Right atrium auricular region (tissue), 2 donors: ENCODE measurements at regions not wholly inside any gene's neighbourhood (a gene's known extent, or its start where the extent isn't known, plus 50 kb on each side); places are given as distances from the start of the nearest gene placed in this dataset.

ENCODE experiments used
- DNase-seq: peaks from one replicate; pipeline ENCODE4 v3.0.0-alpha.2; 2019; ENCODE audit warnings: low spot score
- H3K27ac ChIP-seq, 2 donors: fragments of 200-600 bp; sonication (generic); 1 replicate in 1 of 2; 2 replicates in 1 of 2; pipeline ENCODE4 v1.5.1; 2016 to 2019
- H3K27me3 ChIP-seq, 2 donors: fragments of 200-600 bp; sonication (generic); one replicate each; pipeline versions ENCODE4 v1.5.1 to v1.6.0; 2017 to 2019
- H3K36me3 ChIP-seq: fragments of 200-600 bp; sonication (generic); one replicate; pipeline ENCODE4 v1.5.1; 2016
- H3K4me1 ChIP-seq, 2 donors: fragments of 200-600 bp; sonication (generic); one replicate each; pipeline versions ENCODE4 v1.5.1 to v1.6.0; 2017 to 2019
- H3K4me3 ChIP-seq, 2 donors: fragments of 200-600 bp; sonication (generic); 1 replicate in 1 of 2; 2 replicates in 1 of 2; pipeline ENCODE4 v1.5.1; 2017 to 2019; ENCODE audit warnings: mild to moderate bottlenecking in 1 of 2, moderate library complexity in 1 of 2
- H3K9me3 ChIP-seq, 2 donors: fragments of 200-600 bp; sonication (generic); one replicate each; pipeline ENCODE4 v1.5.1; 2019
- CTCF ChIP-seq, 2 donors: fragments of 200-600 bp; sonication (generic); IDR thresholded peaks; one replicate each; pipeline ENCODE4 v1.5.1; 2019; ENCODE audit warnings: antibody characterized with exemption in 2 of 2

- no peak overlapping the region for H3K27ac ChIP-seq
- DNase-seq, result no peak
- TF ChIP-seq CTCF (IDR thresholded peaks at IDR 0.05), result no peak
- peaks cover 0 to 54% of the 10 kb centered on the region in 2 donors for H3K4me1 ChIP-seq
- H3K27me3 ChIP-seq, result no peaks in the 10 kb centered on the region
- no peaks in the 10 kb centered on the region for H3K36me3 ChIP-seq
- no peaks in the 10 kb centered on the region for H3K9me3 ChIP-seq
- no peak overlapping the region for H3K4me3 ChIP-seq
These were observed 54.6 kb upstream of the COL18A1 start for GRCh38 chr21:45350206-45350854.

- H3K36me3 ChIP-seq, result no peaks in the 10 kb centered on the region
- no peak overlapping the region for H3K27ac ChIP-seq
- no peaks in the 10 kb centered on the region for H3K27me3 ChIP-seq
- H3K9me3 ChIP-seq, result no peaks in the 10 kb centered on the region
- no peak for TF ChIP-seq CTCF (IDR thresholded peaks at IDR 0.05)
- DNase-seq, result no peak
- H3K4me1 ChIP-seq, result peaks cover 0 to 57% of the 10 kb centered on the region in 2 donors
- H3K4me3 ChIP-seq, result no peak overlapping the region
These were observed 53.9 kb upstream of the COL18A1 start for GRCh38 chr21:45351061-45351460.

DNA sequence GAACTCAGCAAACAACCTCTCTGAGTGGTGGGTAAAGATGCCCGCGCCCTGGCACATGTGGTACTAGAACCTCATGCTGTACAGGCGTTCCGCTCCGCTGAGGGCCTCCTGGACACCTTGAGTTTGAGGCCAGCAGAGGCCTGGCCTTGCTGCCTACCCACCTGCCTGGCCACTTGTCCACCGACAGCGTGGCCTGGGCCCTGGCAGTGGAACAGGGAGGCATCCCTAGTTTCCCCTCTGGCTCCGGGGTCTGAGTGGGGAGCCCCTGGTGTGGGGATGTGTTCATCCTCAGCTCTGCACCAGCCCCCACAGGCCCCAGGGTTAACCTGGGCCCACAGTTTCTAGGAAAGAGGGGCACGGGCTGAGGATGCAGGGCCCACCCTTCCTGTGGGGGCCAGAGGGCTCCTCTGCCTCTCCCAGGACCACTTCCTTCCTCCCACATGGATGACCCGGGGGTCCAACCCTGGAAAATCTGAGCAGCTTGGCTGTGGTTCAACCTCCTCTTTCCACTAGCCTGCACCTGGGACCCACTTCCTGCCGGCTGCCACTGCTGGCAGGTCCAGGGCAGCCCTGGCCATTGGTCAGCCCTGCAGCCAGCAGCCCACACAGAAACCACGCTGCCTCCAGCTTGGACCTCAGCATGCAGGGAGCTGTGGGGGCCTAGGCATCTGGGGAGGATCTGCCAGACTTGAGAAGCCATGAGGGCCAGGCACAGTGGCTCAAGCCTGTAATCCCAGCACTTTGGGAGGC lies 53.3 kb upstream of the COL18A1 start:
- no peak overlapping the region for H3K4me3 ChIP-seq
- no peak for TF ChIP-seq CTCF (IDR thresholded peaks at IDR 0.05)
- peaks cover 0 to 63% of the 10 kb centered on the region in 2 donors for H3K4me1 ChIP-seq
- no peaks in the 10 kb centered on the region for H3K9me3 ChIP-seq
- DNase-seq, result no peak
- no peaks in the 10 kb centered on the region for H3K36me3 ChIP-seq
- no peaks in the 10 kb centered on the region for H3K27me3 ChIP-seq
- H3K27ac ChIP-seq, result peak overlapping the region in 1 of 2 donors; percentile 24

GRCh38 chr21:45352621-45353139 lies 52.3 kb upstream of the COL18A1 start:
- DNase-seq, result no peak
- H3K4me1 ChIP-seq, result peaks cover 0 to 72% of the 10 kb centered on the region in 2 donors
- no peak for TF ChIP-seq CTCF (IDR thresholded peaks at IDR 0.05)

GRCh38 chr21:45353200-45353599 lies 51.8 kb upstream of the COL18A1 start:
- TF ChIP-seq CTCF (IDR thresholded peaks at IDR 0.05), result no peak
- no peak for DNase-seq

More at GRCh38 chr21:45352621-45353139, 52.3 kb upstream of the COL18A1 start:
- no peaks in the 10 kb centered on the region for H3K36me3 ChIP-seq
- H3K4me3 ChIP-seq, result no peak overlapping the region
- H3K27ac ChIP-seq, result no peak overlapping the region
- H3K27me3 ChIP-seq, result no peaks in the 10 kb centered on the region
- no peaks in the 10 kb centered on the region for H3K9me3 ChIP-seq

More at GRCh38 chr21:45353200-45353599, 51.8 kb upstream of the COL18A1 start:
- Histone ChIP-seq H3K4me1 (peaks cover 0 to 72% of the 10 kb centered on the region in 2 donors), H3K36me3 (no peaks in the 10 kb centered on the region), H3K27me3 (no peaks in the 10 kb centered on the region), H3K4me3 (no peak overlapping the region), H3K9me3 (no peaks in the 10 kb centered on the region), H3K27ac (no peak overlapping the region)
